ENCODE measurements at regions not wholly inside any gene's neighbourhood (a gene's known extent, or its start where the extent isn't known, plus 50 kb on each side); places are given as distances from the start of the nearest gene placed in this dataset.
A peak's percentile ranks its signal among the peaks of the same experiment; 100 is the strongest.

GRCh38 chr3:56889131-56889530 is 87.4 kb upstream of the ARHGEF3 start:
- DNase-seq = no peak

GRCh38 chr3:56887402-56888025 is 85.8 kb upstream of the ARHGEF3 start:
- DNase-seq = peak; percentile 13

- DNase-seq = no peak
Observed at GRCh38 chr3:56886314-56886713, 84.6 kb upstream of the ARHGEF3 start.

DNA sequence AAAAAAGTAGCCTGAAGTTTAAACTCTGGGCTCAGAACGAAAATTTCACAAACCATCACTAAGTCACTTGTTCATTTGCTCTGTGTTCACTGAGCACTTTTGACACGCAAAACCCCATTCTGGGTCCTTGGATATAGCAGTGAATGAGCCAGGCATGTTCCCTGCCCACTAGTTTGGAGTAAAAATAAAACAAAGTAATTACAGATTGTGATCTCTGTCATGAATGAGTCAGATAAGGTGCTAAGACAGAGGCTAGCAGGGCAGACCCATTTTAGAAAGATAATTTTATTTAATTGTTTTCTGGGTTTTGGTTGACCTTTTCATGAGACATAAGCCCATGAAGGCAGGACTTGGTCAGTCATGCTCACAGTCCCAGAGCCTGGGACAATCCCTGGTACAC is 84.1 kb upstream of the ARHGEF3 start:
- DNase-seq = no peak

- peak; percentile 15 for DNase-seq
Observed at GRCh38 chr3:56885453-56885852, 83.7 kb upstream of the ARHGEF3 start.

GRCh38 chr3:56884387-56884786 is 82.6 kb upstream of the ARHGEF3 start:
- DNase-seq = no peak

- DNase-seq = no peak
Observed at GRCh38 chr3:56883828-56884227, 82.1 kb upstream of the ARHGEF3 start.

- no peak for DNase-seq
Observed at GRCh38 chr3:56882896-56883295, 81.1 kb upstream of the ARHGEF3 start.

DNA sequence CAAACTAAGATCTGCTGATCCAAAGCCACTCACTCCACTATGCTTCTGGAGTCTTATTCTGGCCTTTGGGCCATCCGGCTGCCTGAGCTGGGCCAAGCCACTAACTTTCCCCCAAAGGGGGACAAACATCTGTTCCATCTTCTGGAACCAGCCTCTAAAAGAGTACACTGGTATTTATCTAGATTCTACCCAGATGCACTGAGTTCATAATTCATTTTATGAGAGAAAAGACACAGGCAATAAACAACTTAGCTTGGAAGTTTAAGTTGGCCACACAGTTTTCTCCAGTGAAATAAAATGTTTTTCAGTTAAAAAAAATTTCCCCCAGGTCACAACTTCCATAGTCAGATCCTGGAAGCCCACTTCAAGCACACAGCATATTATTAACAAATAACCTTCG is 80.1 kb upstream of the ARHGEF3 start:
- no peak for DNase-seq

DNA sequence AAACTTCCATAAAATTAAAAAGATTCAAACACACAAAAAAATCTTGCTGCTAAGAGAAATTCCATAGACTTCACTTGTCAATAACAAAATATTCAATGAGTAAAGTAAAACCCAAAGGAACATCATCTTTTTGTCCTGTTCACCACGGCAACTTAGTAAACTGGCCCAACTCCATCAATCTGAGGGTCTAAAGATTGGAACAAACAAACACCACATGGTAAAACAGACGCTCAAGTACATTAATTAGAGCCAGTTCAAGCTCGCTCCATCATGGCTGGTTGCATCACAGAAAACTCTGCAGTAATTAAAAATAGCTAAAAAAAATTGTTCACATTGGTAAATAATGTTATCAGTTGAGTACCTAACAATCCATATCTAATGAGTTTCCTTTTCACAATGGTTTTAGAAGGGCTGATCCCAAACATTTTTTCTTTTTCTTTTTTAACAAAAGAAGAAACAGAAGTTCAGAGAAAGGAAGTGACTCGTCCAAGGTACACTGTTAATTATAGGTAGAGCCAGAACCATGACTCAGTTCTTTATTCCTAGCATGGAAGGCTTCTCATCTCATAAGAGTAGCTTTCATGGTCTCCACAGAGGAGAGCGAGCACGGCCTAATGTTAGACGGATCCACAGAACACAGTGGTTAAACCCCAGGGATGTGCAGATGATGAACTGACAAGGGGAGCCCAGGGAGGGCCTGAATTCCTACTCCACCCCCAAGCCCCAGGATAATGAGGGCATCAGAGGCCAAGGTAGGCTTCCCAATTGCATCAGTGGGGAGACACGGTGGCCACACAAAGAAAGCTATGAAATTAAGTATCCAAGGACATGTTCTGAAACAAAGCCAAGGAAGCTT is 79.2 kb upstream of the ARHGEF3 start:
- DNase-seq = no peak

GRCh38 chr3:56879436-56880215 is 77.9 kb upstream of the ARHGEF3 start:
- no peak for DNase-seq

DNA sequence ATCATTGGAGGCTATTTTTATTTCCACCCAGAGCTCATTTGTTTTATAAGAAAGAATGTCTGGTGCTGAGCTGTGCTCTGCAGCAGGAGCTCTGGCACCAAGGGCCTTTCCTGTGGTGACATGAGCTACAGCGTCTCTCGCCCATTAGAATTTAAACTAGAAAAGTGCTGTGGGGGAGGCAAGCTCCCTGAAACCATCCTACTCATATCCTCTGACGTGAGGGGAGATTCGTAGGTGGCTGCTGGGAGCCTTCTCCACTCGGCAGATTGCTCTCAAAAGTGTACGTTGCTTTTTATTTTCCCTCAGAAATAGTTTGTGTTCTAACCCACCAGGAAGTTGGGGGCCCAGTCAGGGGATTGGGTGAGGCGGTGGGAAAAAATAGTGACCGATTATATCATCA is 76.3 kb upstream of the ARHGEF3 start:
- DNase-seq = peak; percentile 39

- no peak for DNase-seq
Observed at GRCh38 chr3:56876916-56877315, 75.2 kb upstream of the ARHGEF3 start.

DNA sequence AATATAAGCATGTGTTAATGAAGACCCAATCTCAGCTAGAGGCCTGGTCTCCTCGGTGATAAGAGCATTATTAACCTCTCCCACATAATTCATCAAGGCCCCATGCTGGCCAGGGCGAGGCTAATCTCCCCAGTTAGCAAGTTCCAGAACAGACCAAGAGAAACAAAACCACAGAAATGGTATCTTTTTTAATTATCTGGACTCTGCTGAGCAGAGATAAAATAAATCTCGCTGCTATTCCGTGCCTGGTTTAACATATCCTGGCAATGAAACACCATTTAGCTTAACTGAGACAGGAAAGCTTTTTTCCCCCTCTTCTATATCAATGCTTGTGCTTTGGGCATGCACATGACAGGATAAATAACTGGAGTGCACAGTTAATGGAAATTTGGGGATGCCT is 72.5 kb upstream of the ARHGEF3 start:
- peak; percentile 90 for DNase-seq

- no peak for DNase-seq
Observed at GRCh38 chr3:56870436-56870835, 68.7 kb upstream of the ARHGEF3 start.

DNA sequence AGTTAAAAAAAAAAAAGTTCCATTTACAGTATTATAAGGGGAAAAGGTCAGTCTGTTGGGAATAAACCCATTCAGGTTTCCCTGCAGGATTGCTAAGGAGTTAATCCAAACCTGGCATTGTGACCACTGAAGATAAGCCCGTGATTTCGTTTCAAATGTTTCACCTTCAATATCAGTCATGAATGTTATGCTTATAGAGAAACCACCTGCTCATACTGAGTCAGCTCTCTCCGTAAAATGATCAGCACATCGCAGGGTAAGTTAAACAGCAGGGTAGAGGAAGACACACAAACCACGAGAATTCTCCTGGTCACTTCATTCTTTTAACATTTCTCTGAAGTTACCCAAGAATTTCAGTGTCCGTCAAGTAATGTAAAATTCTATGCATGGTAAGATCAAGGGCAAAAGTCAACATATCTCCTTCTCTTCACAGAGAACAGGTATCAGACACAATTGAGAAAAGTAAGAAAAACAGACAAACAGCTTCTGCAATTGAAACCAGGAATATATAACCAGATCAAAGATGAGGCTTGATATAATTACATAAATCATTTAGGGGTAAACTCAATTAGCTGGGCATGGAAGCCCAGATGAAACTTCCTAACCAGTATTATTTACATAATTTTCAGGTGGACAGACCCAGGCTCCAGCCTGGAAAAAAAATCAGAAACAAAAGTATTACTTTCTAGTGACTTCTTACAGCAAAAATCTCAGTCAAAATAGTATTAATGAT is 67.6 kb upstream of the ARHGEF3 start:
- no peak for DNase-seq

- DNase-seq = no peak
Observed at GRCh38 chr3:56868706-56869105, 67.0 kb upstream of the ARHGEF3 start.

DNA sequence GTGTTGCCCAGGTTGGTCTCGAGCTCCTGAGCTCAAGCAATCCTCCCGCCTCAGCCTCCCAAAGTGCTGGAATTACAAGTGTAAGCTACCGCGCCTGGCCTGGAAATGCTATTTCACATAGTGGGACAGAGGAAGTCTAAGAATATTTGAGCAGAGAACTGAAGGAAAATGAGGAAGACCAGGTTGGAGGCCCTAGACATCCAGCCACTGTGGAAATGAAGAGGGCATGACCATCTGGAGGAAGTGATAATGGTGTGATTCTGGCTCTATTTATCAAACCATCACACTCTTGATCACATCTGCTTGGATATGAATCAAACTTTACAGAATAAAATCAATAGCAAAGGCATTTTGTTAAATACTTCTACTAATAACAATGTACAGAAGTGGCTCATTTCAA is 65.9 kb upstream of the ARHGEF3 start:
- DNase-seq = peak; percentile 16

GRCh38 chr3:56864918-56865524 is 63.3 kb upstream of the ARHGEF3 start:
- no peak for DNase-seq

DNA sequence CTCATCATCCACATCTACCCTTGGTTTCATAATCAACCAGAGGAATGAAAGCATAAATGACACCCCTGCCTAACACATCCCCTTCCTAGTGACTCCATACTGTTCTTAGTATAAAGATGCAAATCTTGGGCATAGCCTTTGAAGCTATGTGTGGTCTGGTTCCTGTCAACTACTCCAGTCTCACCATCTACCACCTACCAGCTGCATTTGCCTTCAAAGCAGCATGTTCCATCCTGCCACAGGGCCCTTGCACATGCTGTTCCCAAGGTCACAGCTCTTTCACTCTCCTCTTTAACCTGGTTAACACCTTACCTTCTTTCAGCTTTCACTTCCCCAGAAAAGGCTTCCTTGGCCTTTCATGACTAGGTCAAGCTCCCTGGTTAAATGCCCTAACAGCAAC is 62.3 kb upstream of the ARHGEF3 start:
- DNase-seq = no peak

DNA sequence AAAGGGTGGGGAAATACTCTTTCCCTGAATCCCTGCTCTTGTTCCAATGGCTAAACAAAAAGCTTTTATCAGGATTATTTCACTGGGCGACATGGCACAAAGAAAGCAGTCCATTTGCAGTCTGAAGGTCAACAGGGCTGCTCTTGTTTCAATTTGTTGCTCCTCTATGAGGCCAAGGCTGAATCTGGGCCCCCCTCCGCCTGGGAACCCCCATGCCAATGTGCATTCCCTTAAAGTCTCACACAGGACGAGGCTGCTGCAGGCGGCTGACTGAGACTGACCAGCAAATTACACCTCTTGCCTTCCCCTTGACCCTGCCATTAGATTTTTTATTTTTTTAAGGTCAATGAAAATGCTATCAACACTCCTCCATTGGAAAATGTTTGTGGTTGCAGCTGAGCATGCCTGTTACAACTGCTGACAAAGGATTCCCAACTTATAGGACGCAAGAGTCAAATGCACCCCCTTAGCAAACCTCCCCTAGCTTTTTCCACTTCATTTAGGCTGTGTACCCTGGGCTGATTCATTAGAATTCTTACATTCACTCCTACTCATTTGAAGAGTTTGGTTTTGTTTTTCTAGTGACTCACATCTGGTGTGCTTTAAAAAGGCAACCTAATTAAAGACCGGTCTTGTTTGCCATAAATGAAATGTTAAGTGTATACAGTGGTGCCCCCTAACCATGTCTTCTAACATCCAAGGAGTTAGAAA is 60.8 kb upstream of the ARHGEF3 start:
- no peak for DNase-seq

GRCh38 chr3:56861511-56861910 is 59.8 kb upstream of the ARHGEF3 start:
- DNase-seq = no peak
